GM19397 (cell line): ENCODE measurements at regions not wholly inside any gene's neighbourhood (a gene's known extent, or its start where the extent isn't known, plus 50 kb on each side); places are given as distances from the start of the nearest gene placed in this dataset.

Source experiments
- ATAC-seq: cut with Tn5 transposase; IDR thresholded peaks from one replicate; pipeline ENCODE4 v1.9.1; 2021; ENCODE audit warnings: mild to moderate bottlenecking, moderate library complexity; ENCODE audit not compliant: unreplicated experiment

DNA sequence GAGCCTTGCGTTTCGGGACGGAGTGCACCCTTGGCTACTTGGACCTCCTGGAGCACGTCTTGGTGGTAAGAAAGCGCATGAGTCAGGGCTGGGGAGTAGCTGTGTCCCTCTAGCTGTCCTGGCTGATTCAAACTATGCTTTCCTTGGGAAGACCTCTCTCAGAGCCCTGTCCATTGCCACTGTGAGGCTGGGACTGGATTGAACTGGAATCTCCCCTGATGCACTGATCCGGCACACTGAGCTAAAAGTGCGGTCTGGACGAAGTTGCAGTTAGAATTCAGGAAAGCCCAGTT, 232.6 kb upstream of the TPM1 start:
- no peak for ATAC-seq

DNA sequence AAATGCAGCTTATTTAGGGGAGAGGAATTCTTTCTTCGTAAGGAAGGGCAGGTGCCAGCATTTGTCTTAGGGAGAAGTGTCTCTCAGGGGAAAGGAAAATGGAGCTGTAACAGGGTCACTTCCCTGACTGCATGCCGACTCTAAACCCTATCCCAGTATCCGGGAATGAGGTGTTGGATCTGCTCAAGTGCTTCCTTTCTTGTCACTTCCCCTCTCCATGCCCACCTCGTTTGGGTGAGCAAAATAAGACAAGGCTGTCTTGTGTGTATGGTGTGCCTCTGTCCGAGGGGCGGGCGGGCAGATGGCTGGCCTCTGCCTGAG, 230.1 kb upstream of the TPM1 start:
- no peak for ATAC-seq

DNA sequence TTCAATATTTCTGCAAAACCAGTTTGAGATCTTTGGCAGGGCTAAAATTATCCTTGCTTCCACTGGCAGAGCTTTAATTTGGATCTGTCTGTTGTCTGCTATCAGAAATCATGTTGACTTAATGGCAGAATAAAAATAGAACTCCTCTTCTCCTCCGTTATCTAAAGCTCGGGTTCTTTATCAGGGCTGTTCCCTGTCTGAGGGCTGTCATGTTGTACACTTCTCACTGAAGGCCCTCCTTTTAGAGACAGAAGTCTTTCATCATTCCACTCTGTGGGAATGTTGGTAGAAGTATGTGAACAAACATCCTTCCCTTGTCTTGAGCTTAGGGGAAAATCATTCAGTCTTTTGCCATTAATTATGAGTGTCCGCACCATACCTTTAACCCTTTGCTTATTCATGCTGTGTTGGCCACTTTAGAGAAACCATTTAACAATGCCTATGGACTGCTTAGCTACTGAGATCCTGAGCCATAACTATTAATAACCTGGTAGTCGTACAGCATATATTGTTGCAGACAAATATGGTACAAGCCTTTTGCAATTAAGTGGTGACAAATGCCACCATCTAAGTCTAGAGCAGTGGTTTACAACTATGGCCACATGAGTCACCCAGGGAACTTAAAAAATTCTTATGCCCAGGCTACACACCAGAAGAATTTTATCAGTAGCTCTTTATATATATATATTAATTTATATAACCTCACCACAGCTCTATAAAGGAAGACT, 226.0 kb upstream of the TPM1 start:
- ATAC-seq, result no peak

- no peak for ATAC-seq
Measured at GRCh38 chr15:62818691-62819090, 223.9 kb upstream of the TPM1 start.

- ATAC-seq, result no peak
Measured at GRCh38 chr15:62821384-62822131, 221.0 kb upstream of the TPM1 start.

DNA sequence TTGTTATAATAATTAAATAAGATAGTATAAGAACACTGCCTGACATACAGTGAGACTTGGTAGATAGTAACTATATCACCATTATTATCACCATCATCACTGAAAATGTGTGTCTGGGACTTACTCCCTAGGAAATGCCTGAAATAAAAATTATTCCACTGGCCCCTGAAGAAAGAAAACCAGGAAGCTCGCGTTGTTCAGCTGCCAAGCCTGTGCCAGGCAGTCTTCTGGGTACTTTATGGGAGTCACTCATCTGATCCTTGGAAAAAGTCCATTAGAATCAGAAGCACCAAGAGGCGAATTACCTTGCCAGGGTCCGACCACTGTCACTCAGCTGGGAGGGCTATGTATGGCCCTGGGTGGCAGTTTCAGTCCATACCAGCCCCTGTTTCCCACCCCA, 220.3 kb upstream of the TPM1 start:
- no peak for ATAC-seq

- no peak for ATAC-seq
Measured at GRCh38 chr15:62823561-62823960, 219.0 kb upstream of the TPM1 start.

- no peak for ATAC-seq
Measured at GRCh38 chr15:62824111-62825015, 218.2 kb upstream of the TPM1 start.

- ATAC-seq, result no peak
Measured at GRCh38 chr15:62825191-62825590, 217.4 kb upstream of the TPM1 start.

DNA sequence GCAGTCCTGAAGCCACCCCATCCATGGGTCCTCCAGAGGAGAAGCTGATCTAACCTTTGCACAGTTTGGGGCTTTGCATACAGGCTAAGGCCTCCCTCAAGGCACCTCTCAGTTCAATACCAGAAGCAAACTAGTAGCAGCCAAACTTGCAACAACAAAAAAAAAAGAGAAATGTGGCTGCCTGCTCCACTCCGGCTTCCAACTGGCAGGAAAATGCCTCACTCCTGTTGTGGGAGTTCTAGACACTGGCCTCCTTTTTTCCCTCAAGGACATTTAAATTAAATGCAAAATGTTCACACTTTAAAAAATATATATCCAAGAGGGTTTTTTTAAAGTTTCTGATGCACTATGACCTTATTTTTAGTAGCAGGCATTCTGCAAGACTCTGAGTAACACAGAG, 216.0 kb upstream of the TPM1 start:
- ATAC-seq, result no peak

GRCh38 chr15:62828364-62828763, 214.2 kb upstream of the TPM1 start:
- no peak for ATAC-seq

- ATAC-seq, result no peak
Measured at GRCh38 chr15:62832231-62832630, 210.3 kb upstream of the TPM1 start.

DNA sequence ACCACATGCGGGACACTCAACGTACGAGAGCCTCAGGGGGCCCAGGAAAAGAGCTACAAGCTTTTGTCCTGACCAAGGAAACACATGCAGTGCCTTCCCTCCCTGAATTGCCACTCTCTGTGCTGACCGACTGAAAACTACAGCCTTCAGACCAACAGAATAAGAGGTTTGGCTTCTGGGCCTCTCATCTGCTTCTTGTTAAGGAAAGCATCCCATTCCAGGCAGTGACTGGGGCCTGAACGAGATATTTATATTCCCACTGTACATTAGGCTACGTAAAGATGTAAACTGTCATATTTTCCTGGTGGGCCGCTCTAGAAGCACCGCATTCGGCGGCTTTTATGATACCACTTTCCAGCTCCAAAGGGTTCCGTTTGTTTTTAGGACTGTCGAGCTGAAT, 208.9 kb upstream of the TPM1 start:
- ATAC-seq, result no peak

- ATAC-seq, result no peak
Measured at GRCh38 chr15:62834686-62835329, 207.7 kb upstream of the TPM1 start.

GRCh38 chr15:62835351-62835750, 207.2 kb upstream of the TPM1 start:
- ATAC-seq, result no peak

GRCh38 chr15:62835762-62836161, 206.8 kb upstream of the TPM1 start:
- no peak for ATAC-seq

DNA sequence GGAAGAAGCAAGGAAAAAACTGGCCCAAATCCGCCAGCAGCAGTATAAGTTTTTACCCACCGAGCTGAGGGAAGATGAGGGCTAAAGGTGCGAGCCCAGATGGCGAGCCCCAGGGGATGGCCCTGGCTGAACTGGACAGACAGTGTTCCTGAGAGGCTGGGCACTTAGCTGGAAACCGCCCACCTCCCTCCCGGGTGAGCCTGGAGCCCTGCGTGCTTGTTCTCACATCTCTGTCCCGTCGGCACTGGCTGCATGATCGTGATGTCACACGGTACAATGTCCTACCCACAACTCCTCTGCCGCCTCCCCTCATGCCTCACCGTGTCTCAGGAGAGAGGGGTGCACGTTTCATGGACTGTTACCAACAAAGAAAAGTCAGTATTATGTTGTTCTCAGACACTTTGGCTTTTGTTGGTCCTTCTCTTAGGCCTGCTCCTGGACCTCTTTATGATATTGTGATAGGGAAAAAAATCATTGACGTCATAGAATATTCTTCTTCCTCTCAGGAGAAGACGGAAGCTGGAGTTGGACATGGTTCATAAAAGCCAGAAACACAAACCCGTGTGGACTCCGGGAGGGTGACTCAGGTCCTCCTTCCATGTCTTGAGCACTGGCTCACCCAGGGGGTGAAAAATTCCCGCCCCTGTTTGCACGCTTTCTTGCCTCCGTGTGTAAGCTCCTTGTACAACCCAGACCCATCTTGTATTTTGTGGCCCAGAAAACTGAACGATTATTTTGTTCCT, 201.8 kb upstream of the TPM1 start:
- ATAC-seq, result no peak

GRCh38 chr15:62841269-62841628, 201.3 kb upstream of the TPM1 start:
- ATAC-seq, result no peak

- ATAC-seq, result no peak
Measured at GRCh38 chr15:62841891-62842559, 200.5 kb upstream of the TPM1 start.

DNA sequence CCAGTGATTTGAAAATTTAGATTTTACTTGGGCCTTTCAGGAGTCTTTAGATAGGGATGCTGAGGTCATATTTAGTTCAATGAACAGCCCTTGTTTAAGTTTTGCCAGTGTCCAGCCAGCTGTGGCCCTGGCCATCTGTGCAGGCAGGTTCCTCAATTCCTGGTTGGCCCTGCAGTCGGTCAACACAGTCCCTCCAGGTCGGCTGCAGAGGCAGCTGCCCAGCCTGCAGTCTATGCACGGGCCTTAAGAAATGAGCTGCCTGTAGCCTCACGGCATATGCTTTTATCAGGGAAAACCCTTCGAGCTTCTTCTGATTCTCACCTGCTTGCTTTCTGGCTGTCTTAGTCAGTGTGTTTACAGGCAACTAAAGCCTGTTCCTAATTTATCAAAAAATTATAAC, 199.2 kb upstream of the TPM1 start:
- no peak for ATAC-seq
